Coronary artery (tissue), 2 donors: ENCODE measurements at regions not wholly inside any gene's neighbourhood (a gene's known extent, or its start where the extent isn't known, plus 50 kb on each side); places are given as distances from the start of the nearest gene placed in this dataset.

Source experiments
- DNase-seq: peaks from one replicate; pipeline ENCODE4 v3.0.0-alpha.2; 2017; ENCODE audit warnings: low spot score
- H3K27ac ChIP-seq, 2 donors: fragments of 200-600 bp; sonication (generic); one replicate each; pipeline ENCODE4 v1.5.1; 2016 to 2019
- H3K4me3 ChIP-seq: fragments of 200-600 bp; sonication (generic); 2 replicates; pipeline ENCODE4 v1.5.1; 2016; ENCODE audit warnings: mild to moderate bottlenecking, moderate library complexity
- TF ChIP-seq, protein P1 (sequence below): fragments of 200-600 bp; sonication (generic); IDR thresholded peaks from one replicate; pipeline ENCODE4 v1.5.1; 2019; ENCODE audit warnings: antibody characterized with exemption

DNA sequence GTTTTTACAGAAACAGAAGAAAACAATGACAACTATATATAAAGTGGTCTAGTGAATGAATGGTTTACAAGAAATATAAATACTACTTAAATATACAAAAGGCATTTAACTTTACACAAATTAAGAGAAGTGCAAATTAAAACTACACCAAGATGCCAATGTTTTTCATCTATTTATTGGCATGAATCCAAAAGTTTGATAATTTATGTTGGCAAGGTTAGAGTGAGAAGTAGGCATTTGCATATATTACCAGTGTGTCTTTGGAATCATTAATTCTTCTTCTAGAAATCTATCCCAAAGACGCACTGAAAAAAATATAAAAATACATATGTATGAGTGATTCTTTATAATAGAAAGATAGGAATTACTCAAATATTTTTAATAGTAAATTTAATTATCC, 457.4 kb downstream of the MDFIC start:
- TF ChIP-seq, protein P1, sequence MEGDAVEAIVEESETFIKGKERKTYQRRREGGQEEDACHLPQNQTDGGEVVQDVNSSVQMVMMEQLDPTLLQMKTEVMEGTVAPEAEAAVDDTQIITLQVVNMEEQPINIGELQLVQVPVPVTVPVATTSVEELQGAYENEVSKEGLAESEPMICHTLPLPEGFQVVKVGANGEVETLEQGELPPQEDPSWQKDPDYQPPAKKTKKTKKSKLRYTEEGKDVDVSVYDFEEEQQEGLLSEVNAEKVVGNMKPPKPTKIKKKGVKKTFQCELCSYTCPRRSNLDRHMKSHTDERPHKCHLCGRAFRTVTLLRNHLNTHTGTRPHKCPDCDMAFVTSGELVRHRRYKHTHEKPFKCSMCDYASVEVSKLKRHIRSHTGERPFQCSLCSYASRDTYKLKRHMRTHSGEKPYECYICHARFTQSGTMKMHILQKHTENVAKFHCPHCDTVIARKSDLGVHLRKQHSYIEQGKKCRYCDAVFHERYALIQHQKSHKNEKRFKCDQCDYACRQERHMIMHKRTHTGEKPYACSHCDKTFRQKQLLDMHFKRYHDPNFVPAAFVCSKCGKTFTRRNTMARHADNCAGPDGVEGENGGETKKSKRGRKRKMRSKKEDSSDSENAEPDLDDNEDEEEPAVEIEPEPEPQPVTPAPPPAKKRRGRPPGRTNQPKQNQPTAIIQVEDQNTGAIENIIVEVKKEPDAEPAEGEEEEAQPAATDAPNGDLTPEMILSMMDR: no peak
- Histone ChIP-seq H3K4me3 (no peak overlapping the region), H3K27ac (no peak overlapping the region)
- no peak for DNase-seq

GRCh38 chr7:115368998-115369397, 447.1 kb downstream of the MDFIC start:
- TF ChIP-seq, protein P1: no peak
- Histone ChIP-seq H3K4me3 (no peak overlapping the region), H3K27ac (no peak overlapping the region)
- no peak for DNase-seq

DNA sequence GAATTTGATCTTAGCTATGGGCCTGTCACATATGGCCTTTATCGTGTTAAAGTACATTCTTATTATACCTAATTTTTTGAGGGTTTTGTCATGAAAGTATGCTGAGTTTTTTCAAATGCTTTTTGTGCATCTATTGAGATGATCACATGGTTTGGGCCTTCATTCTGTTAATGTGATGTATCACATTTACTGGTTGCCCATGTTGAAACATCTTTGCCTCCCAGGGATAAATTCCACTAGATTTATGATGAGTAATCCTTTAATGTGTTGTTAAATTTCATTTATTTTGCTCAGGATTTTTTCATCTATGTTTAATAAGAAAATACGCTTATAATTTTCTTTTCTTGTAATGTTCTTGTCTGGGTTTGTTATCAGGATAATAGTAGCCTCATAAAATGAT, 442.0 kb downstream of the MDFIC start:
- no peak overlapping the region for H3K27ac ChIP-seq
- no peak overlapping the region for H3K4me3 ChIP-seq
- TF ChIP-seq, protein P1: no peak
- DNase-seq: no peak

DNA sequence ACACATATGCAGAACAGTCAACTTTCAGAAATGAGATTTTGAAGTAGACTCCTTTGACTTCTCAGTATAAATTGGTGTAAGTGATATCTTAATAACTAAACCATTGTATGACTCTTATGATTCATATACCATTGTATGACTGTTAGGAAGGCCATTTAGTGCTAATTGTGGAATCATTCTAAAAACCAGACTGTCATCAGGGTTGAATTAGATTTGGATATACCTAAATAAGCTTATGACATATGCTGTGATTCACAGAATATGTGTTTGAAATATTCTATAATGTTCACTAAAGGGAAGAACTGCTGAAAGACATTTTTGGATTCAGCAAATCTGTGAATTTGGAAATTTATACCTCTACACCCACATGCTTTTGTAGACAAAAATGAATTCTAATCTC, 438.1 kb downstream of the MDFIC start:
- H3K4me3 ChIP-seq: no peak overlapping the region
- H3K27ac ChIP-seq: no peak overlapping the region
- TF ChIP-seq, protein P1: no peak
- no peak for DNase-seq

GRCh38 chr7:115359119-115359518, 437.2 kb downstream of the MDFIC start:
- no peak overlapping the region for H3K27ac ChIP-seq

DNA sequence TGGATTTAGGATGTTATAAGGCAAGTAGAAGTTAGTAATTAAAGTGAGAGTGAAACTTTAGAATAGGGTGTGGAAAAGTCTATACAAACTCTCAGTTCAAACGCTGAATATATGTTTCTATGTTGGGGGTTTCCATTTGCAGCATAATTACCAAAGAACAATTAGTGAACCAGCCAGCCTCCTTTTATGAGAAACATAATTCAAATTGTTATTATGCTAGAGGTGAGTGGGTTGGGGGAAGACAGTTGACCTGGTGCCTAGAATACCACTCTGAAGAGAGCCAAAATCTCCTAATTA, 435.8 kb downstream of the MDFIC start:
- no peak for DNase-seq
- TF ChIP-seq, protein P1: no peak

More at GRCh38 chr7:115359119-115359518, 437.2 kb downstream of the MDFIC start:
- TF ChIP-seq, protein P1: no peak
- no peak overlapping the region for H3K4me3 ChIP-seq
- no peak for DNase-seq

GRCh38 chr7:115356999-115357702, 435.3 kb downstream of the MDFIC start:
- TF ChIP-seq, protein P1: no peak
- DNase-seq: no peak
- Histone ChIP-seq H3K27ac (no peak overlapping the region), H3K4me3 (no peak overlapping the region)

More for the DNA sequence above, 435.8 kb downstream of the MDFIC start:
- no peak overlapping the region for H3K4me3 ChIP-seq
- H3K27ac ChIP-seq: no peak overlapping the region
